BE2C (cell line): ENCODE measurements at regions not wholly inside any gene's neighbourhood (a gene's known extent, or its start where the extent isn't known, plus 50 kb on each side); places are given as distances from the start of the nearest gene placed in this dataset.

Experiments
- DNase-seq: peaks from one replicate; pipeline ENCODE4 v3.0.0-alpha.2; 2020
- H3K27me3 ChIP-seq: fragments of 250-450 bp; sonication (Bioruptor Pico); 2 replicates; pipeline ENCODE4 v1.5.1; 2020; ENCODE audit warnings: mild to moderate bottlenecking
- H3K36me3 ChIP-seq: fragments of 250-450 bp; sonication (Bioruptor Pico); 2 replicates; pipeline ENCODE4 v1.5.1; 2020; ENCODE audit warnings: mild to moderate bottlenecking
- H3K4me1 ChIP-seq: fragments of 250-450 bp; sonication (Bioruptor Pico); 2 replicates; pipeline ENCODE4 v1.5.1; 2020
- H3K4me3 ChIP-seq: 2 replicates; pipeline ENCODE4 v1.5.1; 2011; ENCODE audit warnings: low read depth, low read length
- H3K9me3 ChIP-seq: fragments of 250-450 bp; sonication (Bioruptor Pico); 2 replicates; pipeline ENCODE4 v1.5.1; 2020
- TF ChIP-seq, protein P1 (sequence below): IDR thresholded peaks from 2 replicates; pipeline ENCODE4 v1.5.1; 2012; ENCODE audit warnings: mild to moderate bottlenecking, low read depth, low read length

DNA sequence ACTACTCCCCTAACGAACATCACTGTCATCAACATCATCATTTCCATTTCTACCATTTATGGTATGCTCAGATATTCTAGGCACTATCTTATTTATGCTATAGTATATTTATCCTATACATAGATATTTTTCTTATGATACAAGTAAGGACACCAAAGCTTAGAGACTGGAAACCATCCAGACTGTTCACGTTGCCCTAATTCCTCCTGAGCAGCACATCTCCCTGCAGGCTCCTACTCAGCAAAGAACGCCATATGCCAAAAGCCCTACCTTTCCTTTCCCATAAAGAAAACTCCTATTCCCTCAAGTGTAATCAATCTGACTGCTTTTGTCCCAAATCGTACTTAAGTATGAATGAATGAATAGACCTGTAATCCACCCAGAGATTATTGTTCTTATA, 247.0 kb downstream of the PRELID2 start:
- H3K4me1 ChIP-seq: no peaks in the 10 kb centered on the region
- no peak overlapping the region for H3K4me3 ChIP-seq
- no peak for DNase-seq
- no peaks in the 10 kb centered on the region for H3K27me3 ChIP-seq
- TF ChIP-seq, protein P1, sequence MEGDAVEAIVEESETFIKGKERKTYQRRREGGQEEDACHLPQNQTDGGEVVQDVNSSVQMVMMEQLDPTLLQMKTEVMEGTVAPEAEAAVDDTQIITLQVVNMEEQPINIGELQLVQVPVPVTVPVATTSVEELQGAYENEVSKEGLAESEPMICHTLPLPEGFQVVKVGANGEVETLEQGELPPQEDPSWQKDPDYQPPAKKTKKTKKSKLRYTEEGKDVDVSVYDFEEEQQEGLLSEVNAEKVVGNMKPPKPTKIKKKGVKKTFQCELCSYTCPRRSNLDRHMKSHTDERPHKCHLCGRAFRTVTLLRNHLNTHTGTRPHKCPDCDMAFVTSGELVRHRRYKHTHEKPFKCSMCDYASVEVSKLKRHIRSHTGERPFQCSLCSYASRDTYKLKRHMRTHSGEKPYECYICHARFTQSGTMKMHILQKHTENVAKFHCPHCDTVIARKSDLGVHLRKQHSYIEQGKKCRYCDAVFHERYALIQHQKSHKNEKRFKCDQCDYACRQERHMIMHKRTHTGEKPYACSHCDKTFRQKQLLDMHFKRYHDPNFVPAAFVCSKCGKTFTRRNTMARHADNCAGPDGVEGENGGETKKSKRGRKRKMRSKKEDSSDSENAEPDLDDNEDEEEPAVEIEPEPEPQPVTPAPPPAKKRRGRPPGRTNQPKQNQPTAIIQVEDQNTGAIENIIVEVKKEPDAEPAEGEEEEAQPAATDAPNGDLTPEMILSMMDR: no peak
- H3K36me3 ChIP-seq: no peaks in the 10 kb centered on the region
- no peaks in the 10 kb centered on the region for H3K9me3 ChIP-seq

DNA sequence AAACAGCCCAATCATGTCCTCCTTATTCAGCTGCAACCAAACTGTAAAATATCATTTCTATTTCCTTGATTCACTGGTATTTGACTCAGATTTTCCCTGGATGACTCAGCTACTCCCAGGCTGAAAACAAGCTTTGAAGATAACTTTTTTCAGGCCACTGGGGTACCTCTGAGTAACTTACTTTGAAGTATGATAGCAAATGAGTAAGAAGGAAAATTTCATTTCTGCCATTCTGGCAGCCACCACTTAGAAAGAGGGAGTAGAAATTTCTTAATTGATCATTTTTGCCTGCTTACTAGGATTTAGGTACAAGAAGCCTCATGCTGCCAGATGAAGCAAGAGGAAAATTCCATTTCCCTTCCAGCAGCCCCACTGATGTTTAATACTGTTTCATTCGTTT, 247.4 kb downstream of the PRELID2 start:
- H3K27me3 ChIP-seq: no peaks in the 10 kb centered on the region
- no peaks in the 10 kb centered on the region for H3K36me3 ChIP-seq
- TF ChIP-seq, protein P1: no peak
- DNase-seq: no peak
- no peaks in the 10 kb centered on the region for H3K4me1 ChIP-seq
- no peak overlapping the region for H3K4me3 ChIP-seq
- no peaks in the 10 kb centered on the region for H3K9me3 ChIP-seq

DNA sequence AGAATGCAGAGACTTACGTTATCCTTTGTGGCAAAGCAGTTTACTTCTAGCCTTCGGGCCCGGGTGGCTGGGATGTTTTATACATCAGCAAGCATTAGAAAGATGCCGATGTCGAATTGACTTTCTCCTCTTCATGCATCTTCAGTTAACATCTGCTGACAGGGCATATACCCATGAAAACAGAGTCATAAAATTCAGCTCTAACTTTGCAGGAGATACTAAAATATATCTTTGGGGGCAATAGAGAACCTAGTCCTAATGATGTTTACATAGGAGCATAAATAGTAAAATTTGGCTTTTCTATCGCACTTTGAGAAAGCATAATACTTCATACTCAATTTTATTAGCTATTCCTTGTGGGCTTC, 247.9 kb downstream of the PRELID2 start:
- no peak for DNase-seq
- H3K36me3 ChIP-seq: no peaks in the 10 kb centered on the region
- no peaks in the 10 kb centered on the region for H3K9me3 ChIP-seq
- H3K4me1 ChIP-seq: no peaks in the 10 kb centered on the region
- no peaks in the 10 kb centered on the region for H3K27me3 ChIP-seq
- no peak overlapping the region for H3K4me3 ChIP-seq
- TF ChIP-seq, protein P1: no peak

DNA sequence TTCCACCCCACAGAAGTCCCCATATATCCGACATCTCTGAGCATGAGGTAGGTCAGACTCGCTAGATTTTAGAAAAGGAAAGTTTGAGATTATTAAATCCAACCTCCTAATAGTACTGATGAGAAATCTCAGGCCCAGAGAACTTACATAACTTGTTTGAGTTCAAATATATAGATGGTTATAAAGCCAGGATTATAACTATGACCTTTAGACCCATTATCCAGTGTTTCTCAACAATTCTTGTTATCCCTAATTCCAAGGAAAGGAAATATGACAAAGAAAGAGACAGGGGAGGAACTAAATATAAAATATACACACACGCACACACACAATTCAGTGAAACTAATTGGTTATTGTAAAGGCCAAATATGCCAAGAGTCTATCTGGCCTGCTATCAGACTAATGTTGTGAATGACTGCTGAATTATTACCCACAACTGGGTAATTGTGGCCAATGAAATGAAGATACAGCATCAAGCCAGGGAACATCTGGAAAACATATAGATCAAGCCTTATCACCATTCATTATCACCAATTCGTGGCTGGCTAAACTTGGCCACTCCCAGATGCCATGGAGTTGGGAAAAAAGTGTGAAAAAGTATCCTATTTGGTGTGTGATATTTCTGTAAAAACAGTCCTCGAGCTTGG, 248.4 kb downstream of the PRELID2 start:
- Histone ChIP-seq H3K4me1 (no peaks in the 10 kb centered on the region), H3K9me3 (no peaks in the 10 kb centered on the region), H3K27me3 (no peaks in the 10 kb centered on the region), H3K36me3 (no peaks in the 10 kb centered on the region), H3K4me3 (no peak overlapping the region)
- TF ChIP-seq, protein P1: no peak
- DNase-seq: no peak

DNA sequence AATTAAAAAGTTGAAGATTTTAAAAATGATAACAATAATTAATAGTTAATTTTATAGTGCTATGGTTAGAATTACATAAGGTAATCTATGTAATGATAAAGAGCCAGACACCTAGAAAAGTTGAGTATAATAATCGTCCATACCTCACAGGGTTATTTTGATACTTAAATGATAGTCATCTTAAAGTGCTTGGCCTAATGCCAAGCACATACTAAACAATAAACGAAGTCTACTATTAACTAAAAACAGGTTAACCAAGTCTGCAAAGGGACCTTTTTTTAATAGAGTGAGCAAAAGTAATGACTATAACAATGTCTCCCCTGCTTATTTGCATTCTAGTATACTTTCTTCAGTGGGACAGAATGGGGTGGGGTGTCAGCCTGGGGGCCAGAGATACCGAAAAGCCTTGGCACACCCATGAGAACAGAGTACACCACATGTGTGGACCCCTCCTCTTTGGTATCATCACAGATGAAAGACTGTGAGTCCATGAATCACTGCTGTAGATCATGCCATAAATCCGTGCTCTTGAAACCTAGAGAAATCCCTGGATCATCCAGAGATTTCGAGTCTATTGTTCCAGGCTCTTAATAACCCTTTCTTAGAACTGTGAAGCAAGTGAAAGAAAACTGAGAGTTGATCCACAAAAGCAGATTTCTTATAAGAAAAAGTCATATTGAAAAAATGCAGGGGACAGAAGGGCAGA, 249.5 kb downstream of the PRELID2 start:
- no peak overlapping the region for H3K4me3 ChIP-seq
- H3K4me1 ChIP-seq: no peaks in the 10 kb centered on the region
- no peaks in the 10 kb centered on the region for H3K9me3 ChIP-seq
- DNase-seq: no peak
- no peaks in the 10 kb centered on the region for H3K27me3 ChIP-seq
- H3K36me3 ChIP-seq: no peaks in the 10 kb centered on the region
- TF ChIP-seq, protein P1: no peak

DNA sequence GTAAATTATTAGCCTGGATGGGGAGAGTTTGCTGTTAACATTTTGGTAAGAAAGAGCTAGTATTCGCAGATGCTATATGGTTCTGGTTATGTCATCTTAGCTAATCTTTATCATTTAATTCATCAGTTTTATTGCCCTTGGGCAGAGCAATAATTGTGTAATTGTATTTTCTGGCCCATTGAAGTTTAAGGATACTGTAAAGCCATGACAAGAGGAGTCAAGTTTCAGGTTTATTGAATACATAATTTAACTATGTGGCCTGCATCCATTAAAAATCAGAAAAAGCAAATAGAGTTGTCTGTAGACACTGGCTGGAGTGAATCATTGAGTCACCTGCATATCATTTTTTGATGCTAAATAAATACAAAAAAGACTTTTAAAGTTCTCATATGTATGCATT, 255.8 kb downstream of the PRELID2 start:
- no peaks in the 10 kb centered on the region for H3K36me3 ChIP-seq
- H3K4me1 ChIP-seq: no peaks in the 10 kb centered on the region
- TF ChIP-seq, protein P1: no peak
- DNase-seq: no peak
- no peaks in the 10 kb centered on the region for H3K9me3 ChIP-seq
- H3K27me3 ChIP-seq: no peaks in the 10 kb centered on the region
- no peak overlapping the region for H3K4me3 ChIP-seq
